H1 (cell line): ENCODE measurements at regions not wholly inside any gene's neighbourhood (a gene's known extent, or its start where the extent isn't known, plus 50 kb on each side); places are given as distances from the start of the nearest gene placed in this dataset.

Experiments
- CTCF ChIA-PET: fragments of 300-600 bp; sonication (Branson Sonifier 250); formaldehyde crosslinking; loops from one replicate; lab custom pipeline; 2021; ENCODE audit not compliant: partially characterized antibody; lab: Charles Lee
- POLR2A ChIA-PET: fragments of 300-600 bp; sonication (Branson Sonifier 250); formaldehyde crosslinking; loops from one replicate; lab custom pipeline; 2021; ENCODE audit warnings: inconsistent platforms; ENCODE audit not compliant: partially characterized antibody; lab: Charles Lee
- DNase-seq, 2 experiments: peaks; one replicate each; pipeline versions ENCODE4 v3.0.0 to v3.0.0-alpha.2; 2010 to 2022; ENCODE audit warnings: low spot score in 2 of 2, low read depth in 1 of 2, mixed read lengths in 1 of 2
- FAIRE-seq: peaks from 2 replicates; lab custom pipeline; 2011; peaks lifted over from hg19 to GRCh38; lab: Jason Lieb, UNC
- H2AFZ ChIP-seq: 2 replicates; pipeline ENCODE4 v1.8.1; 2012; ENCODE audit warnings: low read length, inconsistent platforms
- H2AK5ac ChIP-seq: 2 replicates; pipeline ENCODE4 v1.6.1; 2013; ENCODE audit warnings: low read depth, low read length
- H2BK120ac ChIP-seq: replicated peaks from 2 replicates; pipeline ENCODE3; 2013; ENCODE audit warnings: low read depth, low read length, inconsistent platforms
- H2BK12ac ChIP-seq: 2 replicates; pipeline ENCODE4 v1.6.1; 2013; ENCODE audit warnings: low read depth, low read length
- H2BK15ac ChIP-seq: 2 replicates; pipeline ENCODE4 v1.6.1; 2013; ENCODE audit warnings: low read length
- H2BK20ac ChIP-seq: 2 replicates; pipeline ENCODE4 v1.6.1; 2013; ENCODE audit warnings: low read length
- H2BK5ac ChIP-seq: 2 replicates; pipeline ENCODE4 v1.6.1; 2013; ENCODE audit warnings: low read depth, low read length
- H3K14ac ChIP-seq: 2 replicates; pipeline ENCODE4 v1.6.1; 2013; ENCODE audit warnings: inconsistent platforms; ENCODE audit not compliant: insufficient read length
- H3K18ac ChIP-seq: 2 replicates; pipeline ENCODE4 v1.6.1; 2013; ENCODE audit warnings: low read length; ENCODE audit errors: extremely low read depth
- H3K23ac ChIP-seq: 2 replicates; pipeline ENCODE4 v1.6.1; 2013; ENCODE audit warnings: inconsistent platforms; ENCODE audit not compliant: insufficient read length
- H3K23me2 ChIP-seq: 2 replicates; pipeline ENCODE4 v1.6.1; 2013; ENCODE audit warnings: low read depth, low read length
- H3K27ac ChIP-seq: 2 replicates; pipeline ENCODE4 v1.6.1; 2011; ENCODE audit warnings: low read depth, low read length, inconsistent platforms
- H3K27me3 ChIP-seq, 4 experiments: replicated peaks in 1 of 4; 1 replicate in 1 of 4; 2 replicates in 3 of 4; pipeline versions ENCODE4 v1.6.1 to v1.8.1; 2011 to 2013; ENCODE audit warnings: low read length in 3 of 4, mild to moderate bottlenecking in 3 of 4, inconsistent platforms in 2 of 4, mixed read lengths in 2 of 4, moderate library complexity in 1 of 4; ENCODE audit not compliant: control insufficient read depth in 3 of 4, insufficient read depth in 3 of 4; ENCODE audit errors: extremely low read depth in 1 of 4
- H3K36me3 ChIP-seq, 4 experiments: 2 replicates each; pipeline versions ENCODE4 v1.6.1 to v1.8.1; 2011 to 2013; ENCODE audit warnings: mild to moderate bottlenecking in 4 of 4, low read length in 3 of 4, moderate library complexity in 2 of 4, control low read depth in 1 of 4, inconsistent platforms in 1 of 4; ENCODE audit not compliant: insufficient read depth in 4 of 4, control insufficient read depth in 2 of 4
- H3K4ac ChIP-seq: replicated peaks from 2 replicates; pipeline ENCODE3; 2013; ENCODE audit warnings: low read length, low read depth, mixed read lengths, inconsistent platforms; ENCODE audit not compliant: insufficient read length
- H3K4me1 ChIP-seq, 4 experiments: replicated peaks in 1 of 4; 1 replicate in 1 of 4; 2 replicates in 3 of 4; pipeline versions ENCODE4 v1.6.1 to v1.8.1; 2011 to 2013; ENCODE audit warnings: low read length in 3 of 4, inconsistent platforms in 2 of 4, mixed read lengths in 1 of 4; ENCODE audit not compliant: insufficient read depth in 4 of 4, control insufficient read depth in 3 of 4
- H3K4me2 ChIP-seq, 2 experiments: 2 replicates each; pipeline versions ENCODE4 v1.6.1 to v1.8.1; 2011 to 2013; ENCODE audit warnings: low read depth in 2 of 2, low read length in 2 of 2, control low read depth in 1 of 2, inconsistent platforms in 1 of 2, mild to moderate bottlenecking in 1 of 2; ENCODE audit not compliant: insufficient read depth in 1 of 2
- H3K4me3 ChIP-seq, 4 experiments: fragments of 200-600, 300-600 bp in 1 of 4; sonication (generic), shearing (Covaris generic), sonication (Bioruptor Twin) in 1 of 4; 2 replicates each; pipeline versions ENCODE4 v1.5.1 to v1.8.1; 2011 to 2016; ENCODE audit warnings: low read length in 4 of 4, low read depth in 3 of 4, control low read depth in 2 of 4, inconsistent platforms in 2 of 4, mild to moderate bottlenecking in 2 of 4, mixed read lengths in 1 of 4, moderate library complexity in 1 of 4; ENCODE audit not compliant: insufficient read depth in 2 of 4; ENCODE audit errors: extremely low read depth in 1 of 4
- H3K56ac ChIP-seq: replicated peaks from 2 replicates; pipeline ENCODE3; 2013; ENCODE audit warnings: low read depth, mild to moderate bottlenecking, mixed read lengths, low read length, inconsistent platforms; ENCODE audit not compliant: insufficient read length
- H3K79me1 ChIP-seq: 2 replicates; pipeline ENCODE4 v1.6.1; 2013; ENCODE audit warnings: low read depth, low read length, control low read depth
- H3K79me2 ChIP-seq, 2 experiments: 2 replicates each; pipeline versions ENCODE4 v1.6.1 to v1.8.1; 2012 to 2013; ENCODE audit warnings: low read length in 2 of 2, mild to moderate bottlenecking in 2 of 2, inconsistent platforms in 1 of 2; ENCODE audit not compliant: insufficient read depth in 2 of 2, control insufficient read depth in 1 of 2
- H3K9ac ChIP-seq, 4 experiments: replicated peaks in 1 of 4; 1 replicate in 1 of 4; 2 replicates in 3 of 4; pipeline versions ENCODE4 v1.6.1 to v1.8.1; 2011 to 2013; ENCODE audit warnings: low read depth in 3 of 4, low read length in 3 of 4, control low read depth in 2 of 4, mild to moderate bottlenecking in 2 of 4, moderate library complexity in 2 of 4, inconsistent platforms in 1 of 4; ENCODE audit errors: extremely low read depth in 1 of 4
- H3K9me3 ChIP-seq, 2 experiments: 2 replicates each; pipeline versions ENCODE4 v1.6.1 to v1.8.1; 2012 to 2013; ENCODE audit warnings: mild to moderate bottlenecking in 2 of 2, moderate library complexity in 2 of 2, control low read depth in 1 of 2, inconsistent platforms in 1 of 2, low read depth in 1 of 2, low read length in 1 of 2, mixed read lengths in 1 of 2; ENCODE audit not compliant: insufficient read depth in 2 of 2
- H4K20me1 ChIP-seq, 2 experiments: replicated peaks in 1 of 2; 2 replicates each; pipeline versions ENCODE3 to v1.8.1; 2011 to 2013; ENCODE audit warnings: inconsistent platforms in 2 of 2, low read length in 2 of 2, mild to moderate bottlenecking in 1 of 2; ENCODE audit not compliant: insufficient read depth in 2 of 2, control insufficient read depth in 1 of 2
- H4K5ac ChIP-seq: 2 replicates; pipeline ENCODE4 v1.6.1; 2013; ENCODE audit warnings: low read length, low read depth, mixed read lengths, inconsistent platforms; ENCODE audit not compliant: insufficient read length
- H4K8ac ChIP-seq: 2 replicates; pipeline ENCODE4 v1.8.0; 2013; ENCODE audit warnings: mild to moderate bottlenecking, moderate library complexity, low read length, inconsistent platforms; ENCODE audit not compliant: insufficient read depth; ENCODE audit errors: extremely low read depth
- H4K91ac ChIP-seq: replicated peaks from 2 replicates; pipeline ENCODE3; 2013; ENCODE audit warnings: low read length, mixed read lengths, inconsistent platforms; ENCODE audit not compliant: insufficient read length
- WGBS, 2 experiments: shearing (Covaris generic) in 1 of 2; methylation state at CpG; one replicate each; pipeline versions ENCODE4 v1.1.6 to v1.1.7; 2013 to 2015; ENCODE audit warnings: low lambda C conversion rate in 2 of 2, mixed read lengths in 2 of 2, inconsistent platforms in 1 of 2, low coverage in 1 of 2, missing lambda C conversion rate in 1 of 2; ENCODE audit not compliant: insufficient replicate concordance in 2 of 2, insufficient coverage in 1 of 2, insufficient read length in 1 of 2; ENCODE audit errors: extremely low coverage in 1 of 2, missing lambda C conversion rate in 1 of 2; 5-methylcytosine and 5-hydroxymethylcytosine counted together

GRCh38 chr11:70604221-70604620 lies 205.9 kb downstream of the CTTN start:
- no peak overlapping the region for H4K5ac ChIP-seq

More at GRCh38 chr11:70604221-70604620, 205.9 kb downstream of the CTTN start:
- POLR2A ChIA-PET: interaction anchor here (1.4 kb wide), 1 partner anchor 58 kb away, joined by 3 read pairs; no protein-coding TSS in a partner anchor
- 85% methylated on average over 11 of the region's 11 CpGs; no CpG with 5 or more reads in 1 of the 2 experiments for WGBS, 2 experiments
- Histone ChIP-seq H3K14ac (no peak overlapping the region), H3K4me1 (peaks cover 0 to 18% (median 11%) of the 10 kb centered on the region in 4 experiments; a peak in 6 of 7 replicates), H3K4ac (no peak overlapping the region), H3K9ac (no peak overlapping the region), H2BK5ac (no peak overlapping the region; the same call in 1 of the 2 replicates), H3K23ac (no peak overlapping the region), H2BK120ac (no peak overlapping the region), H3K27ac (no peak overlapping the region), H3K4me3 (no peak overlapping the region), H4K8ac (no peak overlapping the region), H3K56ac (no peak overlapping the region), H4K91ac (peak overlapping the region; percentile 27), H3K36me3 (no peaks in the 10 kb centered on the region), H3K4me2 (no peak overlapping the region), H3K27me3 (no peaks in the 10 kb centered on the region), H2BK20ac (no peak overlapping the region), H3K79me1 (no peaks in the 10 kb centered on the region; the same call in none of the 2 replicates), H3K9me3 (no peaks in the 10 kb centered on the region), H2AK5ac (no peak overlapping the region), H3K18ac (no peak overlapping the region; the same call in 1 of the 2 replicates), H3K23me2 (no peaks in the 10 kb centered on the region), H2BK15ac (no peak overlapping the region), H2BK12ac (0 out of 2 replicates have a peak overlapping the region, but pooled peaks have one; percentile 17), H4K20me1 (peaks cover 1 to 8% of the 10 kb centered on the region in 2 experiments), H2AFZ (no peak overlapping the region), H3K79me2 (no peaks in the 10 kb centered on the region; a peak in 3 of 4 replicates)
- no peak for FAIRE-seq
- DNase-seq: no peak
- CTCF ChIA-PET: interaction anchor here (1.1 to 3.2 kb wide), 4 partner anchors 11 to 288 kb away, joined by 3 to 11 read pairs (median 7); no protein-coding TSS in a partner anchor
